ENCODE measurements at regions not wholly inside any gene's neighbourhood (a gene's known extent, or its start where the extent isn't known, plus 50 kb on each side); places are given as distances from the start of the nearest gene placed in this dataset.

DNA sequence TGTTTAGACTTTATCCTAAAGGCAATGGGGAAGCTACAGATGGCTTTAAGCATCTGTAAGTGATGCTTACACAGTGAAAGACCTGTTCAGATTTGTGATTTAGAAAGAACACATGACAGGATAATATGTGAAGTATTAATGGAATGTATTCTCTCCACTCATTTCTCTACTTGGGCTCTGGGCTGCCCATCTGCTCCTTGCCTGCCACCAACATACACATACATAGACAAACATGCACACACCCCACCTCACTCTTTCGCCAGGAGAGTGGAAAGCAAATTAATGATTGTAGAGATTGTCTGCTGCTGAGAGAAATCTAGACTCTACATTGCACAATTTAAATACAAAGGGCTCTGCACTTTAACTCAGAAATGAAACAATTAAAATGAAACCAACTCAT lies 61.0 kb upstream of the NFE2L2 start:
- Histone ChIP-seq H3K9me3 (ENCODE audit: control insufficient read depth in 2 of 2, insufficient read depth in 1 of 2, low read depth in 1 of 2, low read length in 1 of 2) (no peaks in the 10 kb centered on the region), H3K4me1 (ENCODE audit: control insufficient read depth in 3 of 3, insufficient read depth in 2 of 3, low read depth in 1 of 3, low read length in 2 of 3) (peaks cover 8 to 39% (median 18%) of the 10 kb centered on the region in 3 donors), H3K27ac (ENCODE audit: low read depth in 1 of 3, low read length in 2 of 3) (no peak overlapping the region), H3K36me3 (ENCODE audit: control insufficient read depth in 3 of 3, insufficient read depth in 2 of 3, low read depth in 1 of 3, low read length in 3 of 3) (no peaks in the 10 kb centered on the region), H3K4me3 (ENCODE audit: low read depth in 1 of 3, low read length in 3 of 3) (no peak overlapping the region), H3K27me3 (ENCODE audit: control insufficient read depth in 3 of 3, insufficient read depth in 3 of 3, low read length in 3 of 3) (no peaks in the 10 kb centered on the region)
- 17 to 59% (median 47%) methylated on average over 1 of the region's 1 CpG for WGBS, 3 donors
- DNase-seq (peak; percentile 39 to 44), FAIRE-seq (no peak)

DNA sequence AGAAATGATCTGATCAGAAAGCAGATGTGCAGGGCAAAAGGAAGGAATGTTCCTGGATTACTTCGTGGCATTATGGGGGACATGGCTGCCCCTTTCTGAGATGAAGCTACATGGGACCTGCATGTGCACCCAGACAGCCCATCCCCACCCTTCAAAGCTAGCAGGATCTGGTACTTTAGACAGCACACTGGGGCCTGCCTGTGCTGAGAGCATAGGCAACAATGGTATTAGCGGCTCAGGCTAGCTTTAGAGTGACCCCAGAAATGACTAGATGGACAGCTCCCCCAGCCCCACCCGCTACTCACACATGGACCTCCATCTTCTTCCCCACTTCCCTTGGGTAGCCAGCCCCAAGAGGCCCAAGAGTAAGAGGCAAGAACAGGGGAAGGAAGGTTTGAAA lies 61.5 kb upstream of the NFE2L2 start:
- WGBS, 3 donors = 72 to 83% (median 78%) methylated on average over 3 of the region's 3 CpGs
- Histone ChIP-seq H3K4me3 (ENCODE audit: low read depth in 1 of 3, low read length in 3 of 3) (no peak overlapping the region), H3K27ac (ENCODE audit: low read depth in 1 of 3, low read length in 2 of 3) (no peak overlapping the region), H3K4me1 (ENCODE audit: control insufficient read depth in 3 of 3, insufficient read depth in 2 of 3, low read depth in 1 of 3, low read length in 2 of 3) (peaks cover 8 to 40% (median 18%) of the 10 kb centered on the region in 3 donors), H3K27me3 (ENCODE audit: control insufficient read depth in 3 of 3, insufficient read depth in 3 of 3, low read length in 3 of 3) (no peaks in the 10 kb centered on the region), H3K36me3 (ENCODE audit: control insufficient read depth in 3 of 3, insufficient read depth in 2 of 3, low read depth in 1 of 3, low read length in 3 of 3) (no peaks in the 10 kb centered on the region), H3K9me3 (ENCODE audit: control insufficient read depth in 2 of 2, insufficient read depth in 1 of 2, low read depth in 1 of 2, low read length in 1 of 2) (no peaks in the 10 kb centered on the region)
- DNase-seq (no peak), FAIRE-seq (no peak)

DNA sequence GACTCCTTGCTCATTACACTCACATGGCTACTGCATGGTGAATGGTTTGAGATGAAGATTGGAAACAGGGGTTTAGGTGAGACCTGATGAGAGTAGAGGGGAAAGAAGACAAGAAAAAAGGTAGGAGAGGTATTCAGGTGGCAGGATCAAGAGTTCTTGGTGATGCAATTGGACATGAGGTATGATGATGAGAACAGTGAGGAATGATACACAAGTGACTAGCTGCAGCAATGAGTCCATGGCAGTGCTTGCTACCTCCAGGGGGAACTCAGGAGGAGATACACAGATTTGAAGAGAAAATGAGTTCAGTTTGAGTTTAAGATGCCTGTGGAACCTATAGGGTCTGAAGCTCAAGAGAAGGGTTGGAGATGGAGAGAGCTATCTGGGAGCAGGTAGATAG lies 62.1 kb upstream of the NFE2L2 start:
- Histone ChIP-seq H3K36me3 (ENCODE audit: control insufficient read depth in 3 of 3, insufficient read depth in 2 of 3, low read depth in 1 of 3, low read length in 3 of 3) (no peaks in the 10 kb centered on the region), H3K4me1 (ENCODE audit: control insufficient read depth in 3 of 3, insufficient read depth in 2 of 3, low read depth in 1 of 3, low read length in 2 of 3) (peaks cover 8 to 40% (median 18%) of the 10 kb centered on the region in 3 donors), H3K9me3 (ENCODE audit: control insufficient read depth in 2 of 2, insufficient read depth in 1 of 2, low read depth in 1 of 2, low read length in 1 of 2) (no peaks in the 10 kb centered on the region), H3K4me3 (ENCODE audit: low read depth in 1 of 3, low read length in 3 of 3) (no peak overlapping the region), H3K27ac (ENCODE audit: low read depth in 1 of 3, low read length in 2 of 3) (no peak overlapping the region), H3K27me3 (ENCODE audit: control insufficient read depth in 3 of 3, insufficient read depth in 3 of 3, low read length in 3 of 3) (no peaks in the 10 kb centered on the region)
- DNase-seq (no peak), FAIRE-seq (no peak)

- no peak overlapping the region for H3K4me3 ChIP-seq (ENCODE audit: low read depth in 1 of 3, low read length in 3 of 3)
- FAIRE-seq = no peak
- H3K4me1 ChIP-seq (ENCODE audit: control insufficient read depth in 3 of 3, insufficient read depth in 2 of 3, low read depth in 1 of 3, low read length in 2 of 3) = peaks cover 8 to 37% (median 18%) of the 10 kb centered on the region in 3 donors
- H3K27me3 ChIP-seq (ENCODE audit: control insufficient read depth in 3 of 3, insufficient read depth in 3 of 3, low read length in 3 of 3) = no peaks in the 10 kb centered on the region
- DNase-seq = no peak
- H3K36me3 ChIP-seq (ENCODE audit: control insufficient read depth in 3 of 3, insufficient read depth in 2 of 3, low read depth in 1 of 3, low read length in 3 of 3) = no peaks in the 10 kb centered on the region
- H3K9me3 ChIP-seq (ENCODE audit: control insufficient read depth in 2 of 2, insufficient read depth in 1 of 2, low read depth in 1 of 2, low read length in 1 of 2) = no peaks in the 10 kb centered on the region
- no peak overlapping the region for H3K27ac ChIP-seq (ENCODE audit: low read depth in 1 of 3, low read length in 2 of 3)
- 47 to 88% (median 62%) methylated on average over 1 of the region's 1 CpG for WGBS, 3 donors
Measured at GRCh38 chr2:177327009-177327408, 62.5 kb upstream of the NFE2L2 start.

DNA sequence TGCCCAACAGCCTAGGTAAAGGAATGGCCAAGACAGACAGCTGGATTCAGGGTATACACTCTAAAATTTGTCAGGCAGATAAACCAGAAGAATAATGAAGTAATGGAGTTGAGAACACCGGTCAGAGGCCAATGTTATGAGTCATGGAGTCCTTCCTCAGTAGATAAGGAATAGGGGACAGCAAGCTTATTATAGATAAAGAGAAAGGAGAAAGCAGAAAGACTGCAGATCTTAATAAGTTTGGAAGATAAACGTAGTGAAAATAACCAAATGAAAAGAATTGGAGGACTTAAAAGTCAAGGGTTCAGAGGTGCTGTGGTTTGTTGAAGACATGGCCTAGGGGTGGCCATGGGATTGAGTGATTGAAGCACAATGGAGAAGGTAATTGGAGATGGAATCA lies 63.5 kb upstream of the NFE2L2 start:
- 20 to 53% (median 53%) methylated on average over 2 of the region's 2 CpGs for WGBS, 3 donors
- peaks cover 8 to 29% (median 16%) of the 10 kb centered on the region in 3 donors for H3K4me1 ChIP-seq (ENCODE audit: control insufficient read depth in 3 of 3, insufficient read depth in 2 of 3, low read depth in 1 of 3, low read length in 2 of 3)

DNA sequence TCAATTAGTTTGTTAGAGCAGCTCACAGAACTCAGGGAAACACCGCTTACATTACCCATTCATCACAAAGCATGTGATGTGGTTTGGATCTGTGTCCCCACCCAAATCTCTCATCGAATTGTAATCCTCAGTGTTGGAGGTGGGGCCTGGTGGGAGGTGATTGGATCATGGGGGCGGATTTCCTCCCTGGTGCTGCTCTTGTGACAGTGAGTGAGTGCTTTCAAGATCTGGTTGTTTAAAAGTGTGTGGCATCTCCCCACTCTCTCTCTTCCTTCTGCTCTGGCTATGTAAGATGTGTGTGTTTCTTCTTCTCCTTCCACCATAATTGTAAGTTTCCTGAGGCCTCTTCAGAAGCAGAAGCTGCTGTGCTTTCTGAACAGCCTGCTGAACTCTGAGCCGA lies 63.5 kb upstream of the AGPS start:
- FAIRE-seq (no peak), DNase-seq (no peak)
- Histone ChIP-seq H3K9me3 (ENCODE audit: control insufficient read depth in 2 of 2, insufficient read depth in 1 of 2, low read depth in 1 of 2, low read length in 1 of 2) (no peaks in the 10 kb centered on the region), H3K4me3 (ENCODE audit: low read depth in 1 of 3, low read length in 3 of 3) (no peak overlapping the region), H3K36me3 (ENCODE audit: control insufficient read depth in 3 of 3, insufficient read depth in 2 of 3, low read depth in 1 of 3, low read length in 3 of 3) (no peaks in the 10 kb centered on the region), H3K27ac (ENCODE audit: low read depth in 1 of 3, low read length in 2 of 3) (peak overlapping the region in 2 of 3 donors; percentile 6 to 7), H3K27me3 (ENCODE audit: control insufficient read depth in 3 of 3, insufficient read depth in 3 of 3, low read length in 3 of 3) (no peaks in the 10 kb centered on the region), H3K4me1 (ENCODE audit: control insufficient read depth in 3 of 3, insufficient read depth in 2 of 3, low read depth in 1 of 3, low read length in 2 of 3) (peaks cover 8 to 23% (median 12%) of the 10 kb centered on the region in 3 donors)
- WGBS, 3 donors = 65 to 76% (median 66%) methylated on average over 4 of the region's 4 CpGs

More for the DNA sequence above, 63.5 kb upstream of the NFE2L2 start:
- Histone ChIP-seq H3K27me3 (ENCODE audit: control insufficient read depth in 3 of 3, insufficient read depth in 3 of 3, low read length in 3 of 3) (no peaks in the 10 kb centered on the region), H3K4me3 (ENCODE audit: low read depth in 1 of 3, low read length in 3 of 3) (no peak overlapping the region), H3K36me3 (ENCODE audit: control insufficient read depth in 3 of 3, insufficient read depth in 2 of 3, low read depth in 1 of 3, low read length in 3 of 3) (no peaks in the 10 kb centered on the region), H3K27ac (ENCODE audit: low read depth in 1 of 3, low read length in 2 of 3) (no peak overlapping the region), H3K9me3 (ENCODE audit: control insufficient read depth in 2 of 2, insufficient read depth in 1 of 2, low read depth in 1 of 2, low read length in 1 of 2) (no peaks in the 10 kb centered on the region)
- DNase-seq = peak in 1 of 2 donors; percentile 73
- no peak for FAIRE-seq

DNA sequence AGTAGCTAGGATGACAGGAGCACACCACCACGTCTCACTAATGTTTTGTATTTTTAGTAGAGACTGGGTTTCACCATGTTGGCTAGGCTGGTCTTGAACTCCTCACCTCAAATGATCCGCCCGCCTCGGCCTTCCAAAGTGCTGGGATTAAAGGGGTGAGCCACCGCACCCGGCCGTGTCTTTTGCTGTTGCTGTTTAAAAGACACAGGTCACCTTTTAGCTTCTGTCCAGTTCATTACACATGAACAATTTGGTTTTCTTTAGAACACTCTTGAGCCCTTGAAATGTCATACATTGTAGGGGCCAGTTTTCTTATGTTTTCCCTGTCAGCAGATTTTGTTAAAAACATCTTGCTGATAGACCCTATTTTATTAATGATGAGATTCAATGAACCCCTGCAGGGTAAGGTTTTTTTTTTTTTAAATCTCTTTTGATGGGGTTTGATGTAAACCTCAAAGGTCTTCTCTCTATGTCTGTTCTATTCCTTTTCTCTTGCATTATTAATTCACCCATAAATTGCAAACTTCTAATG lies 61.0 kb upstream of the AGPS start:
- H3K4me1 ChIP-seq (ENCODE audit: control insufficient read depth in 3 of 3, insufficient read depth in 2 of 3, low read depth in 1 of 3, low read length in 2 of 3) = peaks cover 4 to 13% (median 7%) of the 10 kb centered on the region in 3 donors
- H3K4me3 ChIP-seq (ENCODE audit: low read depth in 1 of 3, low read length in 3 of 3) = no peak overlapping the region
- no peak for DNase-seq
- FAIRE-seq = no peak
- H3K27me3 ChIP-seq (ENCODE audit: control insufficient read depth in 3 of 3, insufficient read depth in 3 of 3, low read length in 3 of 3) = no peaks in the 10 kb centered on the region
- H3K9me3 ChIP-seq (ENCODE audit: control insufficient read depth in 2 of 2, insufficient read depth in 1 of 2, low read depth in 1 of 2, low read length in 1 of 2) = no peaks in the 10 kb centered on the region
- 84 to 92% (median 86%) methylated on average over 7 of the region's 7 CpGs for WGBS, 3 donors
- no peak overlapping the region for H3K27ac ChIP-seq (ENCODE audit: low read depth in 1 of 3, low read length in 2 of 3)
- H3K36me3 ChIP-seq (ENCODE audit: control insufficient read depth in 3 of 3, insufficient read depth in 2 of 3, low read depth in 1 of 3, low read length in 3 of 3) = peaks cover 0 to 2% (median 0%) of the 10 kb centered on the region in 3 donors

DNA sequence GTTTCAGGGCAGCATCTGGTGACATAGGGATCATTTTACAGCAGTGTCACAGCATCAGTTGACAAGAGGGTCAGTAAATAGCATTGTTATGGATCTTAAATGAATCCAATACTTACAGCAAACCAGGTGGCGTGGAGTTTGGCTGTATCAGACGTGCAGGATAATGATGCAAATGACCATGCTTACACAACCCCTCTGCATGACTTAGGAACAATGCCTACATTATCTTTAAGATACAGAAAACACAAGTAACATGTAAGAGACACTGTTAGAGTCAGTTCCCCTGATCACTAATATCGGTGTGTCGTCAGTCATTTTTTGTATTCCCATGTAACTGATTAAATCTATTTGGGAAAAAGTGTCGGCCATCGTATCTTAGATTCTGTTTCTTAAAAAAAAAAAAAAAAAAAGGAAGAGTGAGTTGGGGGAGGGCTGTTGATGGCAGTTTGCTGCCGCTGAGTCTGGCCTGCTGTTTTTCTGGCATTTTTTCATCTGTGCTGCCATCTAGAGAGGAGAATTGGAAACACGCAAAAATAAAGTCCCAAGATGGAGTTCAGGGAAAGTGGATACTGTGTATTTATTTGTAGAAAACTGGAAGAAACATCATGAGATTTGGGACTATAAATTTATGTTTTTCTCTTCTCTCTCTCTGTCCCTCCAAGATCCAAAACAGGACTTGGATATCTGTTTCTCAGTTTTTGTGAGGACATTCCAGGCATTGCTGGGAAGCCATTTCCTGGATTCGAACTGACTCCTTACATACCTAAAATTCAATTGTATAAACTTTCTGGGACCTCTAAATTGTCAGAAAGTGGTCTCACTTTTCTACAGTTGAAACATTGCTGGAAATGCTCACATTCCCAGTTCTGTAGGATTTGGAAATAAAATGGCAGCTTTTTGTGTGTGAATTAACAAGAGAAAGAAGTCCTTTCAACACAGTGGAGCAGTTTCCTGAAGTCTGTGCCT lies 60.3 kb upstream of the AGPS start:
- H3K9me3 ChIP-seq (ENCODE audit: control insufficient read depth in 2 of 2, insufficient read depth in 1 of 2, low read depth in 1 of 2, low read length in 1 of 2) = no peaks in the 10 kb centered on the region
- H3K36me3 ChIP-seq (ENCODE audit: control insufficient read depth in 3 of 3, insufficient read depth in 2 of 3, low read depth in 1 of 3, low read length in 3 of 3) = peaks cover 0 to 2% (median 0%) of the 10 kb centered on the region in 3 donors
- H3K27ac ChIP-seq (ENCODE audit: low read depth in 1 of 3, low read length in 2 of 3) = peak overlapping the region in 1 of 3 donors; percentile 18
- peaks cover 4 to 13% (median 5%) of the 10 kb centered on the region in 3 donors for H3K4me1 ChIP-seq (ENCODE audit: control insufficient read depth in 3 of 3, insufficient read depth in 2 of 3, low read depth in 1 of 3, low read length in 2 of 3)
- 19 to 29% (median 26%) methylated on average over 9 of the region's 9 CpGs for WGBS, 3 donors
- DNase-seq (peak; percentile 81 to 84), FAIRE-seq (no peak)
- no peak overlapping the region for H3K4me3 ChIP-seq (ENCODE audit: low read depth in 1 of 3, low read length in 3 of 3)
- H3K27me3 ChIP-seq (ENCODE audit: control insufficient read depth in 3 of 3, insufficient read depth in 3 of 3, low read length in 3 of 3) = no peaks in the 10 kb centered on the region
